Trophoblast cell (in vitro differentiated cells and primary cell): ENCODE measurements at regions not wholly inside any gene's neighbourhood (a gene's known extent, or its start where the extent isn't known, plus 50 kb on each side); places are given as distances from the start of the nearest gene placed in this dataset.

Source experiments
- DNase-seq, 2 donors: peaks; one replicate each; pipeline ENCODE4 v3.0.0-alpha.2; 2016
- H2AFZ ChIP-seq: 2 replicates; pipeline ENCODE4 v1.6.1; 2013; ENCODE audit warnings: low read length, moderate library complexity, mild to moderate bottlenecking; ENCODE audit not compliant: insufficient read depth, poor library complexity
- H2AK5ac ChIP-seq: 2 replicates; pipeline ENCODE4 v1.6.1; 2013; ENCODE audit warnings: mild to moderate bottlenecking, low read length
- H2BK120ac ChIP-seq: 2 replicates; pipeline ENCODE4 v1.6.1; 2013; ENCODE audit warnings: low read length, mild to moderate bottlenecking, moderate library complexity; ENCODE audit not compliant: insufficient read depth, poor library complexity
- H2BK12ac ChIP-seq: 2 replicates; pipeline ENCODE4 v1.6.1; 2013; ENCODE audit warnings: mild to moderate bottlenecking, low read length, moderate library complexity
- H2BK5ac ChIP-seq: 2 replicates; pipeline ENCODE4 v1.6.1; 2013; ENCODE audit warnings: low read length, low read depth, moderate library complexity, mild to moderate bottlenecking; ENCODE audit not compliant: poor library complexity
- H3K14ac ChIP-seq: 2 replicates; pipeline ENCODE4 v1.6.1; 2013; ENCODE audit warnings: mild to moderate bottlenecking, low read length
- H3K18ac ChIP-seq: 2 replicates; pipeline ENCODE4 v1.6.1; 2013; ENCODE audit warnings: mild to moderate bottlenecking, low read length
- H3K23ac ChIP-seq: 2 replicates; pipeline ENCODE4 v1.6.1; 2013; ENCODE audit warnings: low read length
- H3K27ac ChIP-seq: 2 replicates; pipeline ENCODE4 v1.5.1; 2013; ENCODE audit warnings: low read depth, mild to moderate bottlenecking, inconsistent platforms, low read length, moderate library complexity
- H3K27me3 ChIP-seq: 2 replicates; pipeline ENCODE4 v1.6.1; 2013; ENCODE audit warnings: inconsistent platforms, mild to moderate bottlenecking, low read length, moderate library complexity; ENCODE audit not compliant: insufficient read depth
- H3K36me3 ChIP-seq, 2 experiments: 1 replicate in 1 of 2; 2 replicates in 1 of 2; pipeline ENCODE4 v1.6.1; 2013; ENCODE audit warnings: low read length in 2 of 2, mild to moderate bottlenecking in 2 of 2, moderate library complexity in 1 of 2; ENCODE audit not compliant: insufficient read depth in 2 of 2, control insufficient read depth in 1 of 2
- H3K4ac ChIP-seq: 2 replicates; pipeline ENCODE4 v1.6.1; 2013; ENCODE audit warnings: low read depth, mild to moderate bottlenecking, low read length, moderate library complexity
- H3K4me1 ChIP-seq, 2 experiments: 1 replicate in 1 of 2; 2 replicates in 1 of 2; pipeline ENCODE4 v1.6.1; 2013; ENCODE audit warnings: low read length in 2 of 2, mild to moderate bottlenecking in 2 of 2, moderate library complexity in 1 of 2; ENCODE audit not compliant: insufficient read depth in 2 of 2, control insufficient read depth in 1 of 2
- H3K4me2 ChIP-seq: 2 replicates; pipeline ENCODE4 v1.6.1; 2013; ENCODE audit warnings: inconsistent platforms, mild to moderate bottlenecking, low read length, moderate library complexity
- H3K4me3 ChIP-seq: 2 replicates; pipeline ENCODE4 v1.5.1; 2013; ENCODE audit warnings: mild to moderate bottlenecking, low read depth, low read length, inconsistent platforms
- H3K79me1 ChIP-seq: one replicate; pipeline ENCODE4 v1.6.1; 2013; ENCODE audit warnings: low read length
- H3K79me2 ChIP-seq: 2 replicates; pipeline ENCODE4 v1.6.1; 2013; ENCODE audit warnings: low read length, mild to moderate bottlenecking; ENCODE audit not compliant: control insufficient read depth, insufficient read depth, poor library complexity
- H3K9ac ChIP-seq: 2 replicates; pipeline ENCODE4 v1.6.1; 2013; ENCODE audit warnings: mild to moderate bottlenecking, low read length
- H3K9me3 ChIP-seq: 2 replicates; pipeline ENCODE4 v1.6.1; 2013; ENCODE audit warnings: low read depth, mild to moderate bottlenecking, control low read depth, inconsistent platforms, low read length; ENCODE audit not compliant: insufficient read depth
- H4K12ac ChIP-seq: 2 replicates; pipeline ENCODE4 v1.6.1; 2013; ENCODE audit warnings: low read depth, mild to moderate bottlenecking, low read length, moderate library complexity
- H4K8ac ChIP-seq: 2 replicates; pipeline ENCODE4 v1.6.1; 2013; ENCODE audit warnings: low read depth, mild to moderate bottlenecking, low read length, moderate library complexity
- H4K91ac ChIP-seq: one replicate; pipeline ENCODE4 v1.6.1; 2013; ENCODE audit warnings: low read depth, mild to moderate bottlenecking, low read length, moderate library complexity
- WGBS: extraction: QIAGEN DNeasy Blood & Tissue Kit; methylation state at CpG from one replicate; pipeline ENCODE4 v1.1.7; 2013; ENCODE audit warnings: missing lambda C conversion rate; ENCODE audit not compliant: insufficient read length, insufficient coverage; ENCODE audit errors: extremely low coverage; 5-methylcytosine and 5-hydroxymethylcytosine counted together

DNA sequence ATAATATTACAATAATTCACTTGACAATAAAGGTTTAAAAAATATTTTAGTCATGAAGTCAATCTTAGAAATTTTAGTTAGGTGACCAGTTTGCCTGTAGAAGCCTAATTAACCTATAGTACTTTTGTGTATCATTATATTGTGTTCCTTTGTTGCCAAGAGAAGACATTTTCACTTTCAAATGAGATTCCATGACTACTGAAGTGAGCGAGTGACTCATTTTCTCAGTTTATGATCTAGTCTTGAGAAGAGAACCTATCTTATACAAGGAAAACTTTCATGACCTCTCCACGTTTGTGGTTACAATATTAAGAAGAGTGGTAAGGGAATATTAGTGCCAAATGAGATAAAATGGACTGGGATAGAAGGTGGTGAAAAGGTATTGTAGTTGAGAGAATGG lies 423.9 kb upstream of the CHORDC1 start:
- Histone ChIP-seq H2BK5ac (no peak overlapping the region), H2BK120ac (no peak overlapping the region), H3K27ac (no peak overlapping the region), H3K23ac (no peak overlapping the region), H3K27me3 (no peaks in the 10 kb centered on the region), H2BK12ac (no peak overlapping the region), H4K91ac (no peak overlapping the region), H3K4me3 (no peak overlapping the region), H3K18ac (no peak overlapping the region), H2AFZ (no peak overlapping the region), H3K4ac (no peak overlapping the region), H3K4me1 (no peaks in the 10 kb centered on the region), H3K36me3 (no peaks in the 10 kb centered on the region), H4K12ac (no peak overlapping the region), H3K79me2 (no peaks in the 10 kb centered on the region), H4K8ac (no peak overlapping the region), H3K14ac (no peak overlapping the region), H3K4me2 (no peak overlapping the region), H3K9ac (no peak overlapping the region), H3K9me3 (no peaks in the 10 kb centered on the region), H3K79me1 (no peaks in the 10 kb centered on the region), H2AK5ac (no peak overlapping the region)
- WGBS, result no CpG with 5 or more reads among the region's 2 CpGs
- peak in 1 of 2 donors; percentile 63 for DNase-seq

- H3K23ac ChIP-seq, result no peak overlapping the region
- no peak overlapping the region for H3K4me3 ChIP-seq
- H4K91ac ChIP-seq, result no peak overlapping the region
Measured at GRCh38 chr11:90646266-90646665, 423.4 kb upstream of the CHORDC1 start.

GRCh38 chr11:90639461-90639993 lies 416.7 kb upstream of the CHORDC1 start:
- no peak overlapping the region for H3K4me3 ChIP-seq
- no peak overlapping the region for H3K27ac ChIP-seq
- H3K79me1 ChIP-seq, result no peaks in the 10 kb centered on the region
- H4K91ac ChIP-seq, result no peak overlapping the region
- H2BK12ac ChIP-seq, result no peak overlapping the region
- no peaks in the 10 kb centered on the region for H3K27me3 ChIP-seq
- peak in 1 of 2 donors; percentile 49 for DNase-seq
- no peak overlapping the region for H3K14ac ChIP-seq
- H3K4ac ChIP-seq, result no peak overlapping the region
- no CpG with 5 or more reads among the region's 1 CpG for WGBS
- no peaks in the 10 kb centered on the region for H3K9me3 ChIP-seq
- H4K8ac ChIP-seq, result no peak overlapping the region
- H2AK5ac ChIP-seq, result no peak overlapping the region
- no peak overlapping the region for H4K12ac ChIP-seq
- H3K23ac ChIP-seq, result no peak overlapping the region
- H3K18ac ChIP-seq, result no peak overlapping the region
- no peaks in the 10 kb centered on the region for H3K79me2 ChIP-seq
- no peaks in the 10 kb centered on the region for H3K4me1 ChIP-seq
- H3K36me3 ChIP-seq, result no peaks in the 10 kb centered on the region
- no peak overlapping the region for H2BK120ac ChIP-seq
- no peak overlapping the region for H3K9ac ChIP-seq
- no peak overlapping the region for H3K4me2 ChIP-seq
- no peak overlapping the region for H2AFZ ChIP-seq
- H2BK5ac ChIP-seq, result no peak overlapping the region

More at GRCh38 chr11:90646266-90646665, 423.4 kb upstream of the CHORDC1 start:
- Histone ChIP-seq H2BK120ac (no peak overlapping the region), H3K36me3 (no peaks in the 10 kb centered on the region), H3K27ac (no peak overlapping the region), H3K4me1 (no peaks in the 10 kb centered on the region), H3K18ac (no peak overlapping the region), H4K8ac (no peak overlapping the region), H3K9me3 (no peaks in the 10 kb centered on the region), H3K79me2 (no peaks in the 10 kb centered on the region), H3K9ac (no peak overlapping the region), H3K4me2 (no peak overlapping the region), H3K27me3 (no peaks in the 10 kb centered on the region), H2BK5ac (no peak overlapping the region), H2BK12ac (no peak overlapping the region), H2AK5ac (no peak overlapping the region), H3K14ac (no peak overlapping the region), H4K12ac (no peak overlapping the region), H3K79me1 (no peaks in the 10 kb centered on the region), H3K4ac (no peak overlapping the region), H2AFZ (no peak overlapping the region)
- peak in 1 of 2 donors; percentile 60 for DNase-seq
- no CpG with 5 or more reads among the region's 1 CpG for WGBS

GRCh38 chr11:90635886-90636285 lies 413.0 kb upstream of the CHORDC1 start:
- H4K12ac ChIP-seq, result no peak overlapping the region
- no peak overlapping the region for H3K4me2 ChIP-seq
- H3K18ac ChIP-seq, result no peak overlapping the region
- no peaks in the 10 kb centered on the region for H3K4me1 ChIP-seq
- H4K8ac ChIP-seq, result no peak overlapping the region
- H2AK5ac ChIP-seq, result no peak overlapping the region
- no peak overlapping the region for H3K14ac ChIP-seq
- no peak overlapping the region for H3K27ac ChIP-seq
- no peak overlapping the region for H3K4me3 ChIP-seq
- no peaks in the 10 kb centered on the region for H3K79me1 ChIP-seq
- no peak overlapping the region for H3K4ac ChIP-seq
- no peak overlapping the region for H4K91ac ChIP-seq
- no peaks in the 10 kb centered on the region for H3K79me2 ChIP-seq
- H3K27me3 ChIP-seq, result no peaks in the 10 kb centered on the region
- no peak overlapping the region for H3K23ac ChIP-seq
- DNase-seq, result no peak
- WGBS, result no CpG with 5 or more reads among the region's 1 CpG
- H2BK5ac ChIP-seq, result no peak overlapping the region
- H2BK120ac ChIP-seq, result no peak overlapping the region
- H2BK12ac ChIP-seq, result no peak overlapping the region
- H3K9me3 ChIP-seq, result no peaks in the 10 kb centered on the region
- no peaks in the 10 kb centered on the region for H3K36me3 ChIP-seq
- H3K9ac ChIP-seq, result no peak overlapping the region
- H2AFZ ChIP-seq, result no peak overlapping the region
